Tibial artery (tissue), 4 donors: ENCODE measurements at regions not wholly inside any gene's neighbourhood (a gene's known extent, or its start where the extent isn't known, plus 50 kb on each side); places are given as distances from the start of the nearest gene placed in this dataset.

ENCODE experiments used
- DNase-seq, 2 donors: peaks; one replicate each; pipeline ENCODE4 v3.0.0-alpha.2; 2019
- H3K27ac ChIP-seq, 2 donors: fragments of 200-600 bp; sonication (generic) in 1 of 2; 1 replicate in 1 of 2; 2 replicates in 1 of 2; pipeline ENCODE4 v1.5.1; 2018 to 2019; ENCODE audit warnings: mild to moderate bottlenecking in 1 of 2
- H3K27me3 ChIP-seq, 2 donors: fragments of 200-600 bp; sonication (generic) in 1 of 2; one replicate each; pipeline versions ENCODE4 v1.5.1 to v1.6.0; 2016 to 2019
- H3K36me3 ChIP-seq, 3 donors: fragments of 200-600 bp; sonication (generic) in 2 of 3; one replicate each; pipeline ENCODE4 v1.5.1; 2016 to 2019; ENCODE audit warnings: mild to moderate bottlenecking in 2 of 3
- H3K4me1 ChIP-seq, 4 donors: fragments of 200-600 bp; sonication (generic) in 2 of 4; 1 replicate in 3 of 4; 2 replicates in 1 of 4; pipeline ENCODE4 v1.5.1; 2016 to 2019
- H3K4me3 ChIP-seq, 2 donors: fragments of 200-600 bp; sonication (generic) in 1 of 2; 1 replicate in 1 of 2; 2 replicates in 1 of 2; pipeline ENCODE4 v1.5.1; 2018 to 2019; ENCODE audit warnings: mild to moderate bottlenecking in 2 of 2
- H3K9me3 ChIP-seq, 3 donors: fragments of 200-600 bp; sonication (generic) in 1 of 3; one replicate each; pipeline ENCODE4 v1.5.1; 2016 to 2019
- CTCF ChIP-seq, 2 experiments: fragments of 200-600 bp in 1 of 2; fragments of 450-650 bp in 1 of 2; IDR thresholded peaks; one replicate each; pipeline ENCODE4 v1.5.1; 2017 to 2019; ENCODE audit warnings: antibody characterized with exemption in 2 of 2, mild to moderate bottlenecking in 1 of 2, moderate library complexity in 1 of 2
- intact Hi-C: fragments of 100-400 bp; cut with DNase I; formaldehyde crosslinking; loops from one replicate; pipeline ENCODE4 v1.15.0; 2023; ENCODE audit warnings: low total_unique reads

- intact Hi-C loops = no loop called here
- no peaks in the 10 kb centered on the region for H3K4me1 ChIP-seq
- DNase-seq = no peak
- no peak overlapping the region for H3K27ac ChIP-seq
- H3K27me3 ChIP-seq = no peaks in the 10 kb centered on the region
- no peak overlapping the region for H3K4me3 ChIP-seq
- no peaks in the 10 kb centered on the region for H3K9me3 ChIP-seq
- no peaks in the 10 kb centered on the region for H3K36me3 ChIP-seq
- no peak for TF ChIP-seq CTCF (IDR thresholded peaks at IDR 0.05)
These were observed 724.3 kb upstream of the CXADR start for GRCh38 chr21:16788584-16788983.

GRCh38 chr21:16789636-16790035, 723.2 kb upstream of the CXADR start:
- no peaks in the 10 kb centered on the region for H3K9me3 ChIP-seq
- no peaks in the 10 kb centered on the region for H3K4me1 ChIP-seq
- intact Hi-C loops = no loop called here
- H3K36me3 ChIP-seq = no peaks in the 10 kb centered on the region
- DNase-seq = no peak
- no peak overlapping the region for H3K27ac ChIP-seq
- no peak for TF ChIP-seq CTCF (IDR thresholded peaks at IDR 0.05)
- H3K27me3 ChIP-seq = no peaks in the 10 kb centered on the region
- no peak overlapping the region for H3K4me3 ChIP-seq

- Histone ChIP-seq H3K9me3 (no peaks in the 10 kb centered on the region), H3K36me3 (no peaks in the 10 kb centered on the region), H3K27me3 (no peaks in the 10 kb centered on the region), H3K4me3 (no peak overlapping the region), H3K4me1 (no peaks in the 10 kb centered on the region), H3K27ac (no peak overlapping the region)
- no peak for TF ChIP-seq CTCF (IDR thresholded peaks at IDR 0.05)
- no peak for DNase-seq
- intact Hi-C loops = no loop called here
These were observed 720.7 kb upstream of the CXADR start for GRCh38 chr21:16792101-16792500.

- no peaks in the 10 kb centered on the region for H3K9me3 ChIP-seq
- intact Hi-C loops = no loop called here
- no peak overlapping the region for H3K27ac ChIP-seq
- no peaks in the 10 kb centered on the region for H3K27me3 ChIP-seq
- no peak for DNase-seq
- no peaks in the 10 kb centered on the region for H3K4me1 ChIP-seq
- no peak for TF ChIP-seq CTCF (IDR thresholded peaks at IDR 0.05)
- no peaks in the 10 kb centered on the region for H3K36me3 ChIP-seq
- H3K4me3 ChIP-seq = no peak overlapping the region
These were observed 717.9 kb upstream of the CXADR start for GRCh38 chr21:16794950-16795349.

- no peak for DNase-seq
- TF ChIP-seq CTCF (IDR thresholded peaks at IDR 0.05) = no peak
- H3K27me3 ChIP-seq = no peaks in the 10 kb centered on the region
- no peak overlapping the region for H3K27ac ChIP-seq
- H3K36me3 ChIP-seq = no peaks in the 10 kb centered on the region
- H3K4me3 ChIP-seq = no peak overlapping the region
- H3K9me3 ChIP-seq = no peaks in the 10 kb centered on the region
- intact Hi-C loops = no loop called here
- no peaks in the 10 kb centered on the region for H3K4me1 ChIP-seq
These were observed 716.1 kb upstream of the CXADR start for GRCh38 chr21:16796776-16797175.

GRCh38 chr21:16797540-16797939, 715.3 kb upstream of the CXADR start:
- Histone ChIP-seq H3K27ac (no peak overlapping the region), H3K4me3 (no peak overlapping the region), H3K4me1 (no peaks in the 10 kb centered on the region), H3K9me3 (no peaks in the 10 kb centered on the region), H3K27me3 (no peaks in the 10 kb centered on the region), H3K36me3 (no peaks in the 10 kb centered on the region)
- no peak for TF ChIP-seq CTCF (IDR thresholded peaks at IDR 0.05)
- DNase-seq = no peak
- intact Hi-C loops = no loop called here
